Esophagus muscularis mucosa (tissue), 4 donors: ENCODE measurements at regions not wholly inside any gene's neighbourhood (a gene's known extent, or its start where the extent isn't known, plus 50 kb on each side); places are given as distances from the start of the nearest gene placed in this dataset.

ENCODE experiments used
- DNase-seq: peaks from one replicate; pipeline ENCODE4 v3.0.0-alpha.2; 2017; ENCODE audit errors: extremely low spot score
- H3K27ac ChIP-seq, 4 donors: fragments of 200-600 bp; sonication (generic); replicated peaks in 1 of 4; 1 replicate in 3 of 4; 2 replicates in 1 of 4; pipeline ENCODE4 v1.5.1; 2016 to 2019; ENCODE audit warnings: mild to moderate bottlenecking in 1 of 4
- H3K27me3 ChIP-seq, 4 donors: fragments of 200-600 bp; sonication (generic); one replicate each; pipeline versions ENCODE4 v1.5.1 to v1.6.0; 2016 to 2019
- H3K36me3 ChIP-seq, 4 donors: fragments of 200-600 bp; sonication (generic); one replicate each; pipeline ENCODE4 v1.5.1; 2016 to 2019
- H3K4me1 ChIP-seq, 4 donors: fragments of 200-600 bp; sonication (generic); one replicate each; pipeline ENCODE4 v1.5.1; 2016 to 2019
- H3K4me3 ChIP-seq, 4 donors: fragments of 200-600 bp; sonication (generic); 1 replicate in 2 of 4; 2 replicates in 2 of 4; pipeline ENCODE4 v1.5.1; 2016 to 2019; ENCODE audit warnings: mild to moderate bottlenecking in 4 of 4, moderate library complexity in 1 of 4
- H3K9me3 ChIP-seq, 4 donors: fragments of 200-600 bp; sonication (generic); 1 replicate in 3 of 4; 2 replicates in 1 of 4; pipeline ENCODE4 v1.5.1; 2016 to 2019
- CTCF ChIP-seq, 3 experiments: fragments of 200-600 bp in 2 of 3; fragments of 450-650 bp in 1 of 3; sonication (generic) in 2 of 3; IDR thresholded peaks; one replicate each; pipeline ENCODE4 v1.5.1; 2017 to 2019; ENCODE audit warnings: antibody characterized with exemption in 3 of 3, mild to moderate bottlenecking in 2 of 3, moderate library complexity in 1 of 3
- EP300 ChIP-seq: sonication (generic); formaldehyde crosslinking; IDR thresholded peaks from one replicate; pipeline ENCODE4 v1.6.1; 2017; ENCODE audit warnings: antibody characterized with exemption
- POLR2A ChIP-seq: fragments of 450-650 bp; IDR thresholded peaks from one replicate; pipeline ENCODE4 v1.6.1; 2017; ENCODE audit warnings: antibody characterized with exemption, moderate library complexity, mild to moderate bottlenecking, low read depth
- POLR2AphosphoS5 ChIP-seq, 2 donors: sonication (generic); formaldehyde crosslinking; IDR thresholded peaks; one replicate each; pipeline ENCODE4 v1.6.1; 2017; ENCODE audit warnings: antibody characterized with exemption in 2 of 2
- WGBS: methylation state at CpG from one replicate; pipeline ENCODE4 v1.1.5; 2018; 5-methylcytosine and 5-hydroxymethylcytosine counted together
- intact Hi-C: fragments of 100-400 bp; cut with DNase I; formaldehyde crosslinking; loops from one replicate; pipeline ENCODE4 v1.15.1; 2023

GRCh38 chr2:12119841-12120240 is 373.4 kb downstream of the LPIN1 start:
- no peak for TF ChIP-seq EP300
- no peak for TF ChIP-seq CTCF (IDR thresholded peaks at IDR 0.05)
- no peak for TF ChIP-seq POLR2A
- no peak for TF ChIP-seq POLR2AphosphoS5 (IDR thresholded peaks at IDR 0.05)

GRCh38 chr2:12120281-12121150 is 374.1 kb downstream of the LPIN1 start:
- Histone ChIP-seq H3K4me1 (no peaks in the 10 kb centered on the region), H3K27me3 (no peaks in the 10 kb centered on the region), H3K9me3 (no peaks in the 10 kb centered on the region), H3K36me3 (no peaks in the 10 kb centered on the region), H3K4me3 (no peak overlapping the region), H3K27ac (no peak overlapping the region)
- intact Hi-C loops: no loop called here
- no peak for DNase-seq
- 85% methylated on average over 7 of the region's 7 CpGs for WGBS
- TF ChIP-seq EP300 (no peak), POLR2A (no peak), CTCF (IDR thresholded peaks at IDR 0.05) (no peak), POLR2AphosphoS5 (IDR thresholded peaks at IDR 0.05) (no peak)

More at GRCh38 chr2:12119841-12120240, 373.4 kb downstream of the LPIN1 start:
- Histone ChIP-seq H3K4me1 (no peaks in the 10 kb centered on the region), H3K27ac (no peak overlapping the region), H3K4me3 (no peak overlapping the region), H3K36me3 (no peaks in the 10 kb centered on the region), H3K9me3 (no peaks in the 10 kb centered on the region), H3K27me3 (no peaks in the 10 kb centered on the region)
- intact Hi-C loops: no loop called here
- DNase-seq: no peak

GRCh38 chr2:12124790-12125189 is 378.4 kb downstream of the LPIN1 start:
- H3K9me3 ChIP-seq: peaks cover 0 to 8% (median 5%) of the 10 kb centered on the region in 4 donors
- H3K27ac ChIP-seq: no peak overlapping the region
- TF ChIP-seq POLR2AphosphoS5 (IDR thresholded peaks at IDR 0.05) (no peak), EP300 (no peak), POLR2A (no peak), CTCF (IDR thresholded peaks at IDR 0.05) (no peak)
- H3K27me3 ChIP-seq: no peaks in the 10 kb centered on the region
- no peaks in the 10 kb centered on the region for H3K4me1 ChIP-seq
- no peak for DNase-seq
- intact Hi-C loops: no loop called here
- no peak overlapping the region for H3K4me3 ChIP-seq
- no peaks in the 10 kb centered on the region for H3K36me3 ChIP-seq
- 95% methylated on average over 1 of the region's 1 CpG for WGBS

DNA sequence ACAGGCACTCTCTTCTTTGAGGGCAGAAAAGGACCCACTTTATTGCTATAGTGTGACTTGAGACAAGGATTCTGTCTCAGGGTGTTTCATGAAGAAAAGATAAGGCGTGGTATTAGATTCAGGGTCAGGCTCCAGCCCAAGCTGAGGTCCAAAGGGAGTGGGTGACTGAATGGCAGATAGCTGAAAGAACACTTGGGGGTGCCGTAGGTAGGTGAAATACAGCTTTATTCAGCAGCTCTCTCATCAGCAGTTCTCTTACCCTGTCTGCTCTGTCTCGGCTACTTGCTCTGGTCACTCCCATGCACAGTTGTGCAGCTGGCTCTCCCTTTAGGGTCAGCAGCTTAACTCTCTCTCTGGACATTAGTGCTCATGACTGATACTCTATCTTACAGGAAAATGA is 379.9 kb downstream of the LPIN1 start:
- Histone ChIP-seq H3K27me3 (no peaks in the 10 kb centered on the region), H3K9me3 (peaks cover 0 to 8% (median 5%) of the 10 kb centered on the region in 4 donors), H3K27ac (no peak overlapping the region), H3K4me3 (no peak overlapping the region), H3K36me3 (no peaks in the 10 kb centered on the region), H3K4me1 (no peaks in the 10 kb centered on the region)
- intact Hi-C loops: no loop called here
- no peak for DNase-seq
- WGBS: 93% methylated on average over 3 of the region's 3 CpGs
- TF ChIP-seq CTCF (IDR thresholded peaks at IDR 0.05) (no peak), POLR2AphosphoS5 (IDR thresholded peaks at IDR 0.05) (no peak), POLR2A (no peak), EP300 (no peak)
